ENCODE measurements at regions not wholly inside any gene's neighbourhood (a gene's known extent, or its start where the extent isn't known, plus 50 kb on each side); places are given as distances from the start of the nearest gene placed in this dataset.
A peak's percentile ranks its signal among the peaks of the same experiment; 100 is the strongest.

GRCh38 chr2:65622499-65622898 is 190.1 kb upstream of the SPRED2 start:
- TF ChIP-seq TCF7L2 (IDR thresholded peaks at IDR 0.05; ENCODE audit: low read depth, low read length), result no peak
- ChIA-PET POLR2A (no interaction called here), CTCF (no interaction called here)
- no peaks in the 10 kb centered on the region for H3K4me1 ChIP-seq (ENCODE audit: control insufficient read depth, insufficient read depth, low read length)
- no peak overlapping the region for H3K4me3 ChIP-seq (ENCODE audit: low read depth in 2 of 2, low read length in 2 of 2)
- peaks cover 10% of the 10 kb centered on the region; the same call in 1 of the 2 replicates for H3K27me3 ChIP-seq (ENCODE audit: control insufficient read depth, insufficient read depth, low read length)
- in situ Hi-C loops (cut with HindIII; ENCODE audit: low pct_unique_long_range_greater_than_20kb, low sequenced_read_pairs), result no loop called here
- ATAC-seq, result no peak
- DNase-seq (ENCODE audit: low read depth, low spot score), result no peak
- no peak overlapping the region for H3K27ac ChIP-seq (ENCODE audit: low read length)
- intact Hi-C loops (cut with micrococcal nuclease; ENCODE audit: unreplicated experiment), result no loop called here
- no peaks in the 10 kb centered on the region for H3K36me3 ChIP-seq (ENCODE audit: control insufficient read depth, insufficient read depth, low read length)
- no peaks in the 10 kb centered on the region for H3K9me3 ChIP-seq (ENCODE audit: control insufficient read depth, insufficient read depth, low read depth, low read length)
- BruUV-seq (replicated peaks), result no TSS peak

- H3K4me1 ChIP-seq (ENCODE audit: control insufficient read depth, insufficient read depth, low read length), result no peaks in the 10 kb centered on the region
- H3K27ac ChIP-seq (ENCODE audit: low read length), result no peak overlapping the region
- ChIA-PET POLR2A (no interaction called here), CTCF (interaction anchor here (0.6 kb wide), 1 partner anchor 45 kb away, joined by 5 read pairs; no protein-coding TSS in a partner anchor)
- BruUV-seq (replicated peaks), result no TSS peak
- TF ChIP-seq CTCF (IDR thresholded peaks at IDR 0.05), result peak; percentile 21; the same call in 1 of the 2 replicates
- no peak for TF ChIP-seq POLR2AphosphoS5 (IDR thresholded peaks at IDR 0.05; ENCODE audit: low read depth, low read length)
- H3K27me3 ChIP-seq (ENCODE audit: control insufficient read depth, insufficient read depth, low read length), result peaks cover 8% of the 10 kb centered on the region; the same call in 1 of the 2 replicates
- ATAC-seq, result no peak
- no peak for DNase-seq (ENCODE audit: low read depth, low spot score)
- H3K4me3 ChIP-seq (ENCODE audit: low read depth in 2 of 2, low read length in 2 of 2), result no peak overlapping the region
- H3K36me3 ChIP-seq (ENCODE audit: control insufficient read depth, insufficient read depth, low read length), result no peaks in the 10 kb centered on the region
- intact Hi-C loops (cut with micrococcal nuclease; ENCODE audit: unreplicated experiment) (no loop called here), in situ Hi-C loops (cut with HindIII; ENCODE audit: low pct_unique_long_range_greater_than_20kb, low sequenced_read_pairs) (no loop called here)
- H3K9me3 ChIP-seq (ENCODE audit: control insufficient read depth, insufficient read depth, low read depth, low read length), result no peaks in the 10 kb centered on the region
Measured at GRCh38 chr2:65620524-65620923, 188.1 kb upstream of the SPRED2 start.

DNA sequence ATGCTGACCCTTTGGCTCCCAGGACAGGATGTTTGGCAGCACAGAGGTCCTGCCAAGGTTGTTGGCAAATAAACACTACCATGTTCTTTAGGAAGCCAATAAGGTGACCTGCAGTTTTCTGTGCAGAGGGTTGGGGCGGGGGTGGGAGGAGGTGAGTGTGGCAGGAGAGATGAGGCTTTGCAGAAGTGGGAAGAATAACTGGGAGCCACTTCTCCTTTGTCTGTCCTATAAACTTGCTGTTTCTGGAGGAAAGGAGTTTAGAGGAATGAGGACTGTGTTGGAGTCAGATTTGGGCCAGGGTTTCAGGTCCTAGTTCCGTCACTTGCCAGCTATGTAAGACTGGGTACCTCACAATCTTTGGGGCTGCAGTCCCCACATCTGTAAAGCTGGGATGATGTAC is 187.6 kb upstream of the SPRED2 start:
- TF ChIP-seq POLR2AphosphoS5 (IDR thresholded peaks at IDR 0.05; ENCODE audit: low read depth, low read length), result no peak
- no peak for TF ChIP-seq CTCF (IDR thresholded peaks at IDR 0.05)
- TF ChIP-seq REST (IDR thresholded peaks at IDR 0.05; ENCODE audit: insufficient read depth in 1 of 2, low read depth in 2 of 2, low read length in 1 of 2), result no peak
- TF ChIP-seq SIN3A (IDR thresholded peaks at IDR 0.05; ENCODE audit: borderline replicate concordance, insufficient read depth, low read depth, low read length), result no peak
- TF ChIP-seq TCF7L2 (IDR thresholded peaks at IDR 0.05; ENCODE audit: low read depth, low read length), result no peak
- ChIA-PET CTCF (interaction anchor here (0.6 kb wide), 1 partner anchor 44 kb away, joined by 5 read pairs; no protein-coding TSS in a partner anchor), POLR2A (no interaction called here)
- peaks cover 8% of the 10 kb centered on the region; the same call in 1 of the 2 replicates for H3K27me3 ChIP-seq (ENCODE audit: control insufficient read depth, insufficient read depth, low read length)
- no peaks in the 10 kb centered on the region for H3K36me3 ChIP-seq (ENCODE audit: control insufficient read depth, insufficient read depth, low read length)
- no peak overlapping the region for H3K27ac ChIP-seq (ENCODE audit: low read length)
- BruUV-seq (replicated peaks), result no TSS peak
- no peaks in the 10 kb centered on the region for H3K4me1 ChIP-seq (ENCODE audit: control insufficient read depth, insufficient read depth, low read length)
- no peaks in the 10 kb centered on the region for H3K9me3 ChIP-seq (ENCODE audit: control insufficient read depth, insufficient read depth, low read depth, low read length)
- in situ Hi-C loops (cut with HindIII; ENCODE audit: low pct_unique_long_range_greater_than_20kb, low sequenced_read_pairs), result no loop called here
- no peak for DNase-seq (ENCODE audit: low read depth, low spot score)
- ATAC-seq, result no peak
- no peak overlapping the region for H3K4me3 ChIP-seq (ENCODE audit: low read depth in 2 of 2, low read length in 2 of 2)
- intact Hi-C loops (cut with micrococcal nuclease; ENCODE audit: unreplicated experiment), result no loop called here

Data from Panc1 (cell line).